Muscle layer of duodenum (tissue), 2 donors: ENCODE measurements at regions not wholly inside any gene's neighbourhood (a gene's known extent, or its start where the extent isn't known, plus 50 kb on each side); places are given as distances from the start of the nearest gene placed in this dataset.

Experiments used
- H3K27ac ChIP-seq: one replicate; pipeline ENCODE4 v1.7.0; 2013; ENCODE audit warnings: mild to moderate bottlenecking, low read length
- H3K27me3 ChIP-seq: one replicate; pipeline ENCODE4 v1.7.0; 2013; ENCODE audit warnings: low read depth, mild to moderate bottlenecking, control low read depth, low read length
- H3K36me3 ChIP-seq, 2 donors: one replicate each; pipeline ENCODE4 v1.7.0; 2013; ENCODE audit warnings: low read length in 2 of 2, control low read depth in 1 of 2, mild to moderate bottlenecking in 1 of 2; ENCODE audit not compliant: insufficient read depth in 2 of 2, control insufficient read depth in 1 of 2
- H3K4me1 ChIP-seq, 2 donors: one replicate each; pipeline ENCODE4 v1.7.0; 2013; ENCODE audit warnings: low read length in 2 of 2, mild to moderate bottlenecking in 2 of 2, control low read depth in 1 of 2, moderate library complexity in 1 of 2; ENCODE audit not compliant: insufficient read depth in 2 of 2, control insufficient read depth in 1 of 2
- H3K4me3 ChIP-seq, 2 donors: one replicate each; pipeline ENCODE4 v1.7.0; 2013; ENCODE audit warnings: low read length in 2 of 2, low read depth in 1 of 2, mild to moderate bottlenecking in 1 of 2
- H3K9me3 ChIP-seq, 2 donors: one replicate each; pipeline ENCODE4 v1.7.0; 2013; ENCODE audit warnings: low read length in 2 of 2, control low read depth in 1 of 2, mild to moderate bottlenecking in 1 of 2; ENCODE audit not compliant: control insufficient read depth in 1 of 2
- donor health status: healthy.

DNA sequence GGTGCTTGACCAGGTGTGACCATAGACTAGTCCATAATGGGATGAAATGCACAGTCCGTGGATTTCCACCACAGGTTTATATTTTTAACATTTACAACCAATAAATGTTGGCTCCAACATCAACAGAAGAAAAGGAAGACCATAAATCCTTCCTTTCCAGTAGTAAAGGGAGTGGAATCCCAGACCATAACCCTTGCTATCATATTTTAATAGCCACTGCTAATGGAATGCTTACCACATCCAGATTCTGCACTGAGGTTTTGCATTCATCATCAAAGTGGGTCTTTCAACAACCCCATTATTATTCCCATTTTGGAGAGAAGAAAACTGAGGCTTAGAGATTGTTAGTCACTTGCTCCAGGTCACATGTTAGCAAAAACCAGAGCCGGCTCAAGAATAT, 106.7 kb downstream of the FOXL1 start:
- H3K4me3 ChIP-seq = no peak overlapping the region
- H3K27ac ChIP-seq = no peak overlapping the region
- no peaks in the 10 kb centered on the region for H3K4me1 ChIP-seq
- H3K9me3 ChIP-seq = no peaks in the 10 kb centered on the region
- peaks cover 0 to 3% of the 10 kb centered on the region in 2 donors for H3K36me3 ChIP-seq
- no peaks in the 10 kb centered on the region for H3K27me3 ChIP-seq

DNA sequence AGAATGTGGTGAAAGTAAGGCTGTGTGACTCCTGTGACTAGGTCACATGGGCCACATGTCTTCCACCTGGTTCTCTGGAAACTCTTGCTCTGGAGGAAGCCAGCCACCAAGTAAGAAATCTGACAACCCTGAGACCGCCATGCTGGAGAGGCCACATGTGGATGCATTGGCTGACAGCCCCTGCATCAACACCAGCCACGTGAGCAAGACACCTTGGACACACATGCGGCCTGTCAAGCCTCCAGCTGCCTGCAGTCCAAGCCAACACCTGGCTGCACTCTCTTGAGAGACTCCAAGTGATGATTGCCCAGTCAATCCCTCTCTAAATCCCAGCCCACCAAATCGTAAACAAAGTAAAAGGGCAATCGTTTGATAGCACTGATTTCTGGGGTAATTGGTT, 112.6 kb downstream of the FOXL1 start:
- Histone ChIP-seq H3K4me1 (no peaks in the 10 kb centered on the region), H3K27me3 (no peaks in the 10 kb centered on the region), H3K27ac (no peak overlapping the region), H3K4me3 (no peak overlapping the region), H3K36me3 (no peaks in the 10 kb centered on the region), H3K9me3 (no peaks in the 10 kb centered on the region)

DNA sequence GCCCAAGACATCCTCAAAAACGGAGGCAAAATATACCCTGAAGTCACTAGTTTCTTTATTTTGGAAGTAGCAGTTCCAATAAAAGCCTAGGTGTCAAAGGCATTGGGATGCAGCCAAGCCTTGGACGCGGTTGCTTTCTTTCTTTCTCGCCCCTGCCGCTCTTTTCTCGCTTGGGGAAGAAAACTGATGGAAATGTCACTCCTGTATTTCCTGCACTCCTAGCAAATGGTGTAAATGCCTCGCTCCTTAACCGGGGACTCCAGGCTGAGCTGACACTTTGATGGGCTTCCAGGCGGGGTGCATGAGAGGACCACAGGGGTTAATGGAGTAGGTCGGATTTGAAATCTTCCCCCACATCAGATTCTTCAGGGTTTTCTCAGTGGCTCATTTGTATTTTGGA, 114.1 kb downstream of the FOXL1 start:
- Histone ChIP-seq H3K9me3 (no peaks in the 10 kb centered on the region), H3K27ac (no peak overlapping the region)

GRCh38 chr16:86693033-86693432, 114.7 kb downstream of the FOXL1 start:
- H3K27ac ChIP-seq = no peak overlapping the region

More for the DNA sequence above, 114.1 kb downstream of the FOXL1 start:
- no peaks in the 10 kb centered on the region for H3K27me3 ChIP-seq
- H3K36me3 ChIP-seq = no peaks in the 10 kb centered on the region
- no peaks in the 10 kb centered on the region for H3K4me1 ChIP-seq
- H3K4me3 ChIP-seq = no peak overlapping the region

GRCh38 chr16:86697715-86698114, 119.4 kb downstream of the FOXL1 start:
- no peaks in the 10 kb centered on the region for H3K4me1 ChIP-seq
- H3K9me3 ChIP-seq = no peaks in the 10 kb centered on the region
- H3K27ac ChIP-seq = no peak overlapping the region
- no peak overlapping the region for H3K4me3 ChIP-seq
- H3K36me3 ChIP-seq = no peaks in the 10 kb centered on the region
- no peaks in the 10 kb centered on the region for H3K27me3 ChIP-seq

More at GRCh38 chr16:86693033-86693432, 114.7 kb downstream of the FOXL1 start:
- H3K36me3 ChIP-seq = no peaks in the 10 kb centered on the region
- no peaks in the 10 kb centered on the region for H3K27me3 ChIP-seq
- H3K9me3 ChIP-seq = no peaks in the 10 kb centered on the region
- no peaks in the 10 kb centered on the region for H3K4me1 ChIP-seq
- no peak overlapping the region for H3K4me3 ChIP-seq

DNA sequence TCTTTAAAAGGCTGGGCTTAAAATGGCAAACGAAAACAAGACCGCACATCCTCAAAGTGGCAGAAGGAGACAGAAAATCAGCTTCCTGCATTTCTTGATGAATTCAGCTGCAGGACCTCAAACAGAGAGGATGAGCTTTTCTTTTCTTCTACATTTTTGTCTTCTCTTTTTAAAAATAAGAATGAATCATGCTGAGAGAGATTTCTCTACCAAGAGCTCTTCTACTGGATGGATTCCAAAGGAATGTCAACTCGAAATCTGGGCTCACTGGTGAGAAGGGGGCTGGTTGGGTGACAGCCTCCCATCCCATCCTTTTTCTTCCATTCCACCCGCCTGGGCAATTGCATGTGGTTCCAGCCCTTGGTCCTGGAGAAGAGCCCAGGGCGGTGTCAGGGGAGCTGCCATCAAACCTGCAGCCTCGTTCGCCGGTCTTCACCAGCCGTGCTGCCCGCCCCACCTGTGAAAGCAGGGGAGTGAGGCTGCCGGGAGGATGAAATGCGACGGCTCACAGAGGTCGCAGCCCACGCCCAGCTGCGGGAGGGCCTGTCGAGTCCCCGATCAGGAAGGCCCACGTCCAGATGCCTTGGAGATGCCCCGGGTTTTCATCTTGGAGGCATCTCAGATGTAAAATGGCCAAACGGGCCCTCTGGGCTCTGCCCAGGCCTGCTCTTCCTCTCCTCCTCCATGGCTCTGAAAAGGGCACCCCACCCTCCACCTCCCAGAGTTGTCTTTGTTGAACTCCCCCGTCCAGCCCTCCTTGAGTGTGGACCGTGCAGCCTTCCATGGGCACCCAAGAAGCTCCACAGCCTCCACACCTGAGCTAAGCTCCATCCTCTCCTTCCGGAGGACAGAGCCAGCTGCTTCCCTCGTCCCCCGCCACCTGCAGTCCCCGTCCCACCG, 121.9 kb downstream of the FOXL1 start:
- Histone ChIP-seq H3K4me1 (no peaks in the 10 kb centered on the region), H3K36me3 (no peaks in the 10 kb centered on the region), H3K4me3 (no peak overlapping the region), H3K9me3 (no peaks in the 10 kb centered on the region), H3K27me3 (no peaks in the 10 kb centered on the region), H3K27ac (no peak overlapping the region)

GRCh38 chr16:86701286-86701975, 123.1 kb downstream of the FOXL1 start:
- H3K36me3 ChIP-seq = no peaks in the 10 kb centered on the region
- no peaks in the 10 kb centered on the region for H3K27me3 ChIP-seq
- H3K4me1 ChIP-seq = no peaks in the 10 kb centered on the region
- no peak overlapping the region for H3K4me3 ChIP-seq
- no peaks in the 10 kb centered on the region for H3K9me3 ChIP-seq
- no peak overlapping the region for H3K27ac ChIP-seq

DNA sequence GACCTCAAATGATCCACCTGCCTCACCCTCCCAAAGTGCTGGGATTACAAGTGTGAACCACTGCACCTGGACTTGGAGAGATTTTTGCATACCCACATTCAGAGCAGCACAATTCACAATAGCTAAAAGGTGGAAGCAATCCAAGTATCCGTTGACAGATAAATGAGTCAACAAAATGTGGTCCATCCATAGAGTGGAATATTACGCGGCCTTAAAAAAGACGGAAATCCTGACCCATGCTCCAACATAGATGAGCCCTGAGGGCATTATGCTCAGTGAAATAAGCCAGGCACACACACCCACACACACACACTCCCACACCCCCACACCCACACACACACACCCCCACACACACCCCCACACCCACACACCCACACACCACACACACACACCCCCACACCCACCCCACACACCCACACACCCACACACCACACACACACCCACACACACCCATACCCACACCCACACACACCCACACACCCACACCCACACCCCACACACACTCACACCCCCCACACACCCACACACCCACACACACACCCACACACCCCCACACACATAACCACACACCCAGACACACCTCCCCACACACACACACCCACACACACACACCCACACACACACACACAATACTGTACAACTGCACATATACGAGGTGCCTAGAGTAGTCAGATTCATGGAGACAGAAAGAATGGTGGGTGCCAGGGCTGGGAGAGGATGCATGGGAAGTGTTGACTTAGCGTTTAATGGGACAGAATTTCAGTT, 124.7 kb downstream of the FOXL1 start:
- H3K9me3 ChIP-seq = no peaks in the 10 kb centered on the region
- no peaks in the 10 kb centered on the region for H3K36me3 ChIP-seq
- H3K4me1 ChIP-seq = no peaks in the 10 kb centered on the region
- H3K4me3 ChIP-seq = no peak overlapping the region
- H3K27ac ChIP-seq = no peak overlapping the region
- no peaks in the 10 kb centered on the region for H3K27me3 ChIP-seq

DNA sequence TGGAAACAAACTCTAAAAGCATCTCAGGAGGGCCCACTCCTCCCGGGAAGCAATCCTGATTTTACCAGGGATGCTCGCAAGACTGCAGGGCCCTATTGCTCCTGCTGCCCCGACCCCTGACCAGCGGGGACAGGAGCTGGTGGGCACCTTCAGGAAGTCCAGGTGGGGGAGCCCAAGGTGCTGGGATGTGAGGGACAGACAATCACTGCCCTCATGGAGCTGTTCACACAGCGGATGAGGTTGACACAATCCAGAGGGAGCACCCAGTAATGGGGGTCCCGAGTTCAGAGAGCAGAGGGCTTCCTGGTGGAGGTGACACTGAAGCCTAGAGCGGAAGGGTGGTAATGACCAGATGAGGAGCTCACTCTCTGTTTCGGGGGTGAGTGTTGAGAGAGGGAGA, 126.2 kb downstream of the FOXL1 start:
- Histone ChIP-seq H3K36me3 (no peaks in the 10 kb centered on the region), H3K4me1 (no peaks in the 10 kb centered on the region), H3K27ac (no peak overlapping the region), H3K9me3 (peaks cover 4% of the 10 kb centered on the region in 2 donors), H3K4me3 (no peak overlapping the region), H3K27me3 (no peaks in the 10 kb centered on the region)

GRCh38 chr16:86706726-86707125, 128.4 kb downstream of the FOXL1 start:
- Histone ChIP-seq H3K4me1 (no peaks in the 10 kb centered on the region), H3K27ac (no peak overlapping the region), H3K4me3 (no peak overlapping the region), H3K9me3 (peaks cover 4% of the 10 kb centered on the region in 2 donors), H3K36me3 (no peaks in the 10 kb centered on the region), H3K27me3 (no peaks in the 10 kb centered on the region)

DNA sequence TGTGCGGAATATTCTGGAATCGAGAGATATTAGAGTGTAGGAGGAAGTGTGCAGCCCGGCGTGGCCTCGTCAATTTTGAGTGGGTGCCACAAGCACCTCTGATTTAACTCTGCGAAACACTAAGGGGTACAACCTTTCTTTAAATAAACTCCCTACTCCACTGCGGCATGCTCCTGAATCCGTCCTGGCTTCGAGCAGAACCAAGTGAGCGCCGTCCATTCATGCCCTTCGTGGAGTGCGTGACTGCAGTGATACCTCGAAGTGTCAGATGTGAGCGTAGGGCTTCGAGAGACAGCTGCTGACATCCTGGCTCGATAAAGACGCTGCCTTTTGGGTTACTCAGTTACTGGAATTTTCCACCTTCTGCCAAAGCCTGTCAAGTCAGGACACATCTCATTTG, 128.8 kb downstream of the FOXL1 start:
- Histone ChIP-seq H3K9me3 (peaks cover 4% of the 10 kb centered on the region in 2 donors), H3K36me3 (no peaks in the 10 kb centered on the region), H3K27ac (no peak overlapping the region), H3K27me3 (no peaks in the 10 kb centered on the region), H3K4me3 (no peak overlapping the region), H3K4me1 (no peaks in the 10 kb centered on the region)
